ENCODE measurements at regions not wholly inside any gene's neighbourhood (a gene's known extent, or its start where the extent isn't known, plus 50 kb on each side); places are given as distances from the start of the nearest gene placed in this dataset.
A peak's percentile ranks its signal among the peaks of the same experiment; 100 is the strongest.

DNA sequence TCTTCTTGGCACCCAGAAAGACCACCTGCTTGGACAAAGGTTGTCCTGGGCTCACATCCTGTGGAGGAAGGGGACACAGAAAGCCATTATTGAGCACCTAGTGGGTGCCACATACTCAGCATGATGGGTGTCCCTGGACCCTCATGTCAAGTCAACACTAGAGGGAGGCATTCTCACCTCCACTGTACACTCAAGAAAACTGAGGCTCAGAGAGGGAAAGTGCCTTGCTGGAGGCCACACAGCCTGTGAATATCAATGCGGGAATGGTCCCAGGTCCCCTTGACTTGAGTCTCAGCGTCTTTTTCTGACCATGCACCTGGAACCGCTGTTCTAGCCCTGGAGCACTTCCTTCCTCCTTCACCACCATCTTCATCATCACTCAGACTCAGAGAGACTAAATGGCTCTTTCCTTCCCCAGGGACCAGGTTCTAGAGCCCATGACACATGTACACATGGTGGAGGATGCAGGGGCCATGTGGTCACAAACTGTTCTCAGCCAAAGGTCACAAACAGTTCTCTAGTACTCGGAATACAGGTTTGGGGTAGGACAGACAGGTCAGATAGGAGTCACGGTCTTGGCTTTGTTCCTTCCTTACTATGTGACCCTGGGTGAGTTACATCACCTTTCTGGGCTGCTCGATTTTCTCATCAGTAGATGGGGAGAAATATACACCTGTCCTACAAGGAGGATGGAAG lies 89.2 kb upstream of the WNT4 start:
- CTCF ChIA-PET: no interaction called here
- no peak for DNase-seq (ENCODE audit: extremely low spot score)
- POLR2A ChIA-PET: no interaction called here
- TF ChIP-seq, protein P1, sequence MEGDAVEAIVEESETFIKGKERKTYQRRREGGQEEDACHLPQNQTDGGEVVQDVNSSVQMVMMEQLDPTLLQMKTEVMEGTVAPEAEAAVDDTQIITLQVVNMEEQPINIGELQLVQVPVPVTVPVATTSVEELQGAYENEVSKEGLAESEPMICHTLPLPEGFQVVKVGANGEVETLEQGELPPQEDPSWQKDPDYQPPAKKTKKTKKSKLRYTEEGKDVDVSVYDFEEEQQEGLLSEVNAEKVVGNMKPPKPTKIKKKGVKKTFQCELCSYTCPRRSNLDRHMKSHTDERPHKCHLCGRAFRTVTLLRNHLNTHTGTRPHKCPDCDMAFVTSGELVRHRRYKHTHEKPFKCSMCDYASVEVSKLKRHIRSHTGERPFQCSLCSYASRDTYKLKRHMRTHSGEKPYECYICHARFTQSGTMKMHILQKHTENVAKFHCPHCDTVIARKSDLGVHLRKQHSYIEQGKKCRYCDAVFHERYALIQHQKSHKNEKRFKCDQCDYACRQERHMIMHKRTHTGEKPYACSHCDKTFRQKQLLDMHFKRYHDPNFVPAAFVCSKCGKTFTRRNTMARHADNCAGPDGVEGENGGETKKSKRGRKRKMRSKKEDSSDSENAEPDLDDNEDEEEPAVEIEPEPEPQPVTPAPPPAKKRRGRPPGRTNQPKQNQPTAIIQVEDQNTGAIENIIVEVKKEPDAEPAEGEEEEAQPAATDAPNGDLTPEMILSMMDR (IDR thresholded peaks at IDR 0.05; ENCODE audit: control extremely low read depth, extremely low read depth, low read depth, missing control alignments): peak; percentile 8

DNA sequence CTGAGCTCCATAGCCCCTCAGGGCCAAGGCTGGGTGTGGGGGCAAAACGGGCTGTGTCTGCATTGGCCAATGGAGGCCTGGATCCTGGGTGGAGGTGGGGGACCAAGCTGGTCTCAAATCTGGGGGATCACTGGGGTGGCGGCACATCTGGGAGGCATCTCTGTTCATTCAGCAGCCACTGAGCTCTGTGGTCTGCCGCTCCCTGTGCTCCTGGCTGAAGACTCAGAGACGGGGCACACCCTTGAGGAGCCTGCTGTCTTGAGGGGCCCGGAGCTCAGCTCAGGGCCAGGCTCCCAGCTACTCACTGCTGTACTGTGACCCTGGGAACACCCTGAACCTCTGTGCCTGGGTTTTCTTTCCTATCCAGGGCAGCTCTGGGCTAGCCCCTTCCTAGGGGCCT lies 90.3 kb upstream of the WNT4 start:
- CTCF ChIA-PET: interaction anchor here (1.1 kb wide), 1 partner anchor 45 kb away, joined by 3 read pairs; no protein-coding TSS in a partner anchor
- TF ChIP-seq, protein P1 (IDR thresholded peaks at IDR 0.05; ENCODE audit: control extremely low read depth, extremely low read depth, low read depth, missing control alignments): no peak
- POLR2A ChIA-PET: no interaction called here
- DNase-seq (ENCODE audit: extremely low spot score): no peak

DNA sequence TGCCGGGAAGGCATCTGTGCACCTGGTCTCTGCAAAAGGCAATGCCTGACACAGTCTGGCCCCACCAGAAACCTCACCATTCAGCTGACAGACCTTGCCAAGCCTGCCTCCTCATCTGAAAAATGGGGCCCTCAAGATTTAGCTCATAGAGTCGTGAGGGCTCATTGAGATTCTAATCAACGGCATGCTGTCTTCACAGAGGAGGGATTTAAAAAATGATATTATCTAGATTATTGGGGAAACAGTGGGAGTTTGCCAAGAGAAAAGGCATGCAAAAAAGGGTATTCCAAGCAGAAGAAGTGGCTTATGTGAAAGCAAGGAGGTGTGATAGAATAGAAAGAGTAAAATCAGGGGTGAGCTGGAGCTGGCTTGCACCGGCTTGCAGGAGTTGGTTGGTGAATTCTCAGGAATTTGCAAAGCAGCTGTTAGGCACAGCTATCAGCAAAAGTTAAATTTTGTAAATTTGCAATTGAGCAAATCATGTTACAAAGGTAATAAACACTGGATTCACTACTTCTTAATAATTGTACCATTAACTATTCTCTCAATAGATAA lies 91.7 kb upstream of the WNT4 start:
- POLR2A ChIA-PET: no interaction called here
- TF ChIP-seq, protein P1 (IDR thresholded peaks at IDR 0.05; ENCODE audit: control extremely low read depth, extremely low read depth, low read depth, missing control alignments): no peak
- no peak for DNase-seq (ENCODE audit: extremely low spot score)
- CTCF ChIA-PET: interaction anchor here (1.1 kb wide), 1 partner anchor 14 kb away, joined by 3 read pairs; no protein-coding TSS in a partner anchor

DNA sequence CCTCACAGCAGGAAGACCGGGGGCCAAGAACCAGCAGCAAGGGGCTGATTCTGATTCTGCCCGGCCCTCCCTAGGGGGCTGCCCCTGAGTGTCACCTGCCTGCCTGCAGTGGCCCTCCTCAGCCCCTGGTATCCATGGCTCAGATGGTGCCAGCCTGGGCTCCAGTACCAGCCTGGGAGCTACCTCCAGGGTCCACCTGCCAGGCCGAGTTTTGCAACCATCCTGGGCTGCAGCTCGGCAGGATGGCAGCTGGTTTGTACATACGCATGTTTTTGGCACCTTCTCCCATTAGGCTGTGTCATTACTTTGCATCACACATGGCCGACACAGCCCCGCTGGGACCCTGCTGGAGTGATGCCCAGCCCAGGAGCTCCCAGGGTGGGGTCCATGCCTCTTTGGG lies 93.3 kb upstream of the WNT4 start:
- no peak for DNase-seq (ENCODE audit: extremely low spot score)
- ChIA-PET CTCF (no interaction called here), POLR2A (no interaction called here)
- TF ChIP-seq, protein P1 (IDR thresholded peaks at IDR 0.05; ENCODE audit: control extremely low read depth, extremely low read depth, low read depth, missing control alignments): no peak

DNA sequence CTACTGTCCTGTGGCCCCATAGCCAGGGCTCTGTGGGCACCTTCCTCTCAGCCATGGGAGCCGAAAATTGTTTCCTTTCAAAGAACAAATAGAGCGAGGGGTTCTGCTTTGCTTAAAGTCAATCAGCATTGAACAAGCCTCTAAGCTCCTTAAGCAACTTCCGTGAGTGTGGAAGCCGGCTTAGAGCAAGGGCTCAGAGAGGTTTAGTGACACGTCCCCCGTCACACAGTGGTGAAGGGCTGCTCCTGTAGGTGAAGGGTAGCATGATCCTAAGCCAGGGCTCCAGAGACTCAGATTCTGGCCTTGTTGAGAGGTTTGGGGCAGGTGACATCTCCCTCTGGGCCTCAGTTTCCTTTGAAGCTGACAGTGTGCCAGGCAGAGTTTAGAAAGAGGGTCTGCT lies 94.0 kb upstream of the WNT4 start:
- CTCF ChIA-PET: no interaction called here
- POLR2A ChIA-PET: no interaction called here
- TF ChIP-seq, protein P1 (IDR thresholded peaks at IDR 0.05; ENCODE audit: control extremely low read depth, extremely low read depth, low read depth, missing control alignments): no peak
- DNase-seq (ENCODE audit: extremely low spot score): no peak

DNA sequence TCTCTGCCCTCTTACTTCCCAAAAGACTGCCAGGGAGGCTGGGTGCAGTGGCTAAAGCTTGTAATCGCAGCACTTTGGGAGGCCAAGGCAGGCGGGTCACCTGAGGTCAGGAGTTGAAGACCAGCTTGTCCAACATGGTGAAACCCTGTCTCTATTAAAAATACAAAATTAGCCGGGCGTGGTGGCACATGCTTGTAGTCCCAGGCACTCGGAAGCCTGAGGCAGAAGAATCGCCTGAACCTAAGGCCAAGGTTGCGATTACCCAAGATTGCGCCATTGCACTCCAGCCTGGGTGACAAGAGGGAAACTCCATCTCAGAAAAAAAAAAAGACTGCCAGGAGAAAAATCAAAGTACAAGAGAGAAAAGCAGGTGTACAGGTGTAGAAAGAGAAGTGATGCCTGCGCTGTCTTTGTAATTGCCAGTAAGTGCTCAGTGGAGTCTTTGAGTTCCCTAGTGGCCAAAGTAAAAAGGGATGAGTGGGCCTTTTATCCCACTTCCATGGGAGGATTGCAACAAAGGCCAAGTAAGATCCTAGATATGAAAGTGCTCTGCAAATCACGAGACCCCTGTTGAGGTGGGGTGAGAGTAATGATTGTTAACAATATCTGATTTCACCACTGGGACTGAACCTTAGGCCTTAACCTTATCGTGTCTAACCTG lies 94.7 kb upstream of the WNT4 start:
- ChIA-PET CTCF (no interaction called here), POLR2A (no interaction called here)
- no peak for DNase-seq (ENCODE audit: extremely low spot score)
- TF ChIP-seq, protein P1 (IDR thresholded peaks at IDR 0.05; ENCODE audit: control extremely low read depth, extremely low read depth, low read depth, missing control alignments): no peak

Data from GM10248 (cell line).